Pancreas (tissue), 10 donors: ENCODE measurements at regions not wholly inside any gene's neighbourhood (a gene's known extent, or its start where the extent isn't known, plus 50 kb on each side); places are given as distances from the start of the nearest gene placed in this dataset.

Experiments
- ATAC-seq, 4 donors: fragments of 200-7000 bp; cut with Tn5 transposase; one replicate each; pipeline versions ENCODE4 v1.8.0 to v1.9.1; 2020; ENCODE audit warnings: mild to moderate bottlenecking in 4 of 4, moderate library complexity in 4 of 4
- DNase-seq, 6 donors: peaks; one replicate each; pipeline ENCODE4 v3.0.0-alpha.2; 2020
- FAIRE-seq: peaks from 2 replicates; lab custom pipeline; 2012; peaks lifted over from hg19 to GRCh38; lab: Jason Lieb, UNC
- H3K27ac ChIP-seq, 4 donors: fragments of 200-600 bp; sonication (generic); 1 replicate in 3 of 4; 2 replicates in 1 of 4; pipeline versions ENCODE4 v1.5.0 to v1.8.0; 2020
- H3K27me3 ChIP-seq, 4 donors: fragments of 200-600 bp; one replicate each; pipeline ENCODE4 v1.8.0; 2021
- H3K36me3 ChIP-seq, 3 donors: fragments of 200-600 bp; sonication (generic) in 1 of 3; one replicate each; pipeline versions ENCODE4 v1.5.0 to v1.8.0; 2020 to 2021
- H3K4me1 ChIP-seq, 3 donors: fragments of 200-600 bp; one replicate each; pipeline ENCODE4 v1.8.0; 2021
- H3K4me3 ChIP-seq, 4 donors: fragments of 200-600 bp; sonication (generic) in 2 of 4; one replicate each; pipeline versions ENCODE4 v1.5.0 to v1.8.0; 2020 to 2021
- H3K9me3 ChIP-seq, 4 donors: fragments of 200-600 bp; one replicate each; pipeline ENCODE4 v1.8.0; 2021
- CTCF ChIP-seq, 4 donors: fragments of 200-600 bp; sonication (generic) in 3 of 4; IDR thresholded peaks; one replicate each; pipeline versions ENCODE4 v1.5.0 to v1.8.0; 2021; ENCODE audit warnings: antibody characterized with exemption in 4 of 4
- WGBS, 2 donors: extraction: QIAGEN DNeasy Blood & Tissue Kit; methylation state at CpG; one replicate each; pipeline ENCODE4 v1.1.7; 2013; 5-methylcytosine and 5-hydroxymethylcytosine counted together
- intact Hi-C, 3 donors: fragments of 100-400 bp; cut with DNase I; formaldehyde crosslinking; loops; one replicate each; pipeline versions ENCODE4 v1.11.1 to v1.14.2; 2022
- donor health status: healthy with polysubstance abuse.
- donor health status: DM: no; HTN: no; CAD: no; lungs with moderate emphysema.
- donor health status: DM: no; HTN: no; CAD: no.
- donor health status: control.
- donor health status: control.
- donor health status: Bipolar disorder and iron deficiency.
- donor health status: DM: yes; HTN: yes; CAD: no.
- donor health status: DM: no; HTN: no; CAD: no.
- donor health status: DM: no; HTN: no; CAD: no.
- donor health status: DM: yes; HTN: yes; CAD: no.

- WGBS, 2 donors: 43 to 58% methylated on average over 1 of the region's 1 CpG
Measured at GRCh38 chr1:55634516-55634915, 419.4 kb upstream of the USP24 start.

GRCh38 chr1:55632906-55633305, 417.7 kb upstream of the USP24 start:
- TF ChIP-seq CTCF (IDR thresholded peaks at IDR 0.05): no peak
- ATAC-seq (no peak), DNase-seq (no peak), FAIRE-seq (no peak)
- WGBS, 2 donors: 55 to 63% methylated on average over 2 of the region's 2 CpGs
- Histone ChIP-seq H3K27ac (no peak overlapping the region), H3K36me3 (no peaks in the 10 kb centered on the region), H3K4me3 (no peak overlapping the region), H3K27me3 (no peaks in the 10 kb centered on the region), H3K9me3 (no peaks in the 10 kb centered on the region), H3K4me1 (no peaks in the 10 kb centered on the region)
- intact Hi-C loops: no loop called here

More at GRCh38 chr1:55634516-55634915, 419.4 kb upstream of the USP24 start:
- ATAC-seq (no peak), DNase-seq (no peak), FAIRE-seq (no peak)
- Histone ChIP-seq H3K36me3 (no peaks in the 10 kb centered on the region), H3K4me1 (no peaks in the 10 kb centered on the region), H3K27me3 (no peaks in the 10 kb centered on the region), H3K27ac (no peak overlapping the region), H3K9me3 (no peaks in the 10 kb centered on the region), H3K4me3 (no peak overlapping the region)
- no peak for TF ChIP-seq CTCF (IDR thresholded peaks at IDR 0.05)
- intact Hi-C loops: no loop called here

- no peaks in the 10 kb centered on the region for H3K9me3 ChIP-seq
- no peak overlapping the region for H3K27ac ChIP-seq
- intact Hi-C loops: no loop called here
- DNase-seq (no peak), FAIRE-seq (no peak), ATAC-seq (no peak)
- no peak for TF ChIP-seq CTCF (IDR thresholded peaks at IDR 0.05)
- 57 to 68% methylated on average over 3 of the region's 3 CpGs for WGBS, 2 donors
- H3K36me3 ChIP-seq: no peaks in the 10 kb centered on the region
- H3K4me3 ChIP-seq: no peak overlapping the region
- H3K4me1 ChIP-seq: no peaks in the 10 kb centered on the region
- H3K27me3 ChIP-seq: no peaks in the 10 kb centered on the region
Measured at GRCh38 chr1:55632058-55632457, 416.9 kb upstream of the USP24 start.

- FAIRE-seq: no peak
- WGBS, 2 donors: 46 to 95% methylated on average over 2 of the region's 2 CpGs
Measured at GRCh38 chr1:55631509-55631908, 416.3 kb upstream of the USP24 start.

GRCh38 chr1:55626326-55626725, 411.2 kb upstream of the USP24 start:
- Histone ChIP-seq H3K9me3 (no peaks in the 10 kb centered on the region), H3K4me1 (no peaks in the 10 kb centered on the region), H3K36me3 (no peaks in the 10 kb centered on the region), H3K27me3 (no peaks in the 10 kb centered on the region), H3K27ac (no peak overlapping the region), H3K4me3 (no peak overlapping the region)
- no peak for FAIRE-seq
- intact Hi-C loops: no loop called here
- no peak for ATAC-seq
- 24 to 66% methylated on average over 1 of the region's 1 CpG for WGBS, 2 donors
- no peak for TF ChIP-seq CTCF (IDR thresholded peaks at IDR 0.05)
- no peak for DNase-seq

More at GRCh38 chr1:55631509-55631908, 416.3 kb upstream of the USP24 start:
- Histone ChIP-seq H3K27ac (no peak overlapping the region), H3K9me3 (no peaks in the 10 kb centered on the region), H3K4me3 (no peak overlapping the region), H3K4me1 (no peaks in the 10 kb centered on the region), H3K27me3 (no peaks in the 10 kb centered on the region), H3K36me3 (no peaks in the 10 kb centered on the region)
- TF ChIP-seq CTCF (IDR thresholded peaks at IDR 0.05): no peak
- intact Hi-C loops: no loop called here
- DNase-seq (no peak), ATAC-seq (no peak)
